Fibroblast of skin of abdomen (primary cell): ENCODE measurements at regions not wholly inside any gene's neighbourhood (a gene's known extent, or its start where the extent isn't known, plus 50 kb on each side); places are given as distances from the start of the nearest gene placed in this dataset.

Source experiments
- DNase-seq: peaks from one replicate; pipeline ENCODE4 v3.0.0-alpha.2; 2013

DNA sequence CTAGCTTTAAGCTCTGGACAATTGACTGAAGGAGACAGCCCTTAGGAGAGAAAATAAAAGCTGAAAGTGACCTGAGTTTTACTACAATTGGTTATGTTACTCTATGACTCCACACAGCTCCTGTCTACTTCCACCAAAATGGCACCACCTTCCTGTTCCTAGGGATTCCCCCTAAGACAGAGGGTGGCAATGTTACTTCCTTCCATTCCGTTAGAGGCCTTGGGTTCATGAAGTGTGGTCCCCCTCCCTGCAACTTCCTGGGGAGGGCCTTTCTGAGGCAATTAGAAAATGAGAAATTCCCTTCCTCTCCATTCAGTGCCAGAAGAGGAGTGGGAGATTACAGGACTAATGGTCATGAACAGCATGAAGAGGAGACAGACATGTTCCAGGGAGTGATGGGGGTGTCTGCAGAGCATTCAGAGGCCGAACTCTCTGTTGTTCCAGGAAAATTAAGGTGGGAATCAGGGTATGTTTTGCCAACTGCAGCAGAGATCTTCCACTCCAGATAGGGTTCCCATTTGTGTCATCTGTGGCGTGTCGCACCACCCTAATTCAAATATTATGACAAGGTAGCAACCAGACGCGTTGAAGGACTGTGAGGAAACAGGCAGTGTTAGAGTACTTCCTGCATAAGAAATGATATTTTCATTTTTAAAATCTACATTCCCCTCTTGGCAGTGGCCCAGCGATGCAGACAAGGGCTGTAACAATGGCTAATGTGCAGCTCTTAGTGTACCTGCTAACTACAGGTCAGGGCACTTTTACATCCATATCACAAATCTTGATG is 53.1 kb upstream of the TRIM67 start:
- no peak for DNase-seq

DNA sequence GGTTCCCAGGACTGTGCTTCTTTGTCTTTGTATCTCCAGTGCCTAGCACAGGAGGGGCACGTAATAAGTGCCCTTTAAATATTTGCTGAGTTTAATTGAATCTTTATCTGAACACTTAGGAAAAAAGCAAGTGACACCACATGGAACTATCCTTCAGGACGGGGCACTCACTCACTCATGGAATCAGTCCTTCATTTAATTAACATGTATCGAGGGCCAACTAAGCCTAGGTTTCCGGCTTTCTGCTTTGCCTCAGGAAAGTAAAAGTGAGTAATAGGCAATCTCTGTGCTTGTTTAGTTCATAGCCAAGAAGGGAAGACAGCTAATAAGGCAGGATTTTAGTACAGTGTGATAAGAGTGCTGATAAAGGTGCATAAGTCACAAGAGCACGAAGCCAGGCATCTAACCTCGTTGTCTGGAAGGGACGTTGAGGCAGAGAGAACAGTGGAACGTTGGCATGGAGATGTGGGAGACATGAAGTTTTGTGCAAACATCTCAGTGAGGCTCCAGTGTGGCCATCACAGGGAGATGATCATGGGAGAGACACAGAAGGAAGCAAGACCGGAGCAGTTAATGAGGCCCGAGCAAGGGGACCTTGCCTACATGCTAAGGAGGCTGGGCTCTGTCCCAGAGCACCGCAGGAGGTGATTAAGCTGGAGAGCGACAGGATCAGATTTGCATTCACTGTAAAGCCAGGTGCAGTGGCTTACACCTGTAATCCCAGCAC is 54.1 kb upstream of the TRIM67 start:
- DNase-seq: no peak

DNA sequence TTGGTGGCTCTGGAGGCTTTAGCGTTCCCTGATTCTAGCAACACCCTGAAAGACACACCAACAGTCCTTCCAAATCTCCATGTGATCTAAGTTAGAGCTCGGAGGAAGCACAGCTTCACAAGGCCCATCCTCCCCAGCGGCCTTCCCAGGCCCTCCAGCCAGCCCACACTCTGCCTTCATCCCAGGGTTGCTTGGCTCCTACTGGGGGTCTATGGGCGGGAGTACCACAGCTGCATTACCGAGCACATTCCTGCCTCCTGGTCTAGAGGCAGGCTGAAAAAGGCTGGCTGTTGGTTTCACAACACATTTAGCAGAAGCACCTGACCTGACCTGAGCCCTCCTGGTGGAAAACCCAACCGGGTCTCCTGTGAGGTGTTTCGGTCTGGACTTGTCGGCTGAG is 54.7 kb upstream of the TRIM67 start:
- DNase-seq: no peak

DNA sequence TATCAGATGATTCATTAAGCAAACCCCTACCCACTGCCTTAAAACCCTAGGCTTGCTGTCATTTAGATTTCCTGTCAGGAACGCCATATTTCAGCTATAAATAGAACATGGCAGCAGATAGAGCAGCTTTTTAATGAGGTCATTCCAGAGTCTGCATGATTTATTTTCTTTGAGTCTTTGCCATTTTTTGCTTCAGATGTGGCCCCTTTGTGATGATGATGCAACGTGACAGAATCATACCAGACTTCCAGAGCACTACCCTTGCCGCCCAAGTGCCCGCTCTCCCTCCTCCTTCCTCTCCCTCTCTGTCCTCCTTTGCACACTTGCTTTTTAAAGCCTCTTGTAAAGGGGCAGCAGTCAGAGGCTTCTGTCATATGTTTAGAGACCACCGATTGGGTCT is 55.5 kb upstream of the TRIM67 start:
- peak; percentile 87 for DNase-seq

DNA sequence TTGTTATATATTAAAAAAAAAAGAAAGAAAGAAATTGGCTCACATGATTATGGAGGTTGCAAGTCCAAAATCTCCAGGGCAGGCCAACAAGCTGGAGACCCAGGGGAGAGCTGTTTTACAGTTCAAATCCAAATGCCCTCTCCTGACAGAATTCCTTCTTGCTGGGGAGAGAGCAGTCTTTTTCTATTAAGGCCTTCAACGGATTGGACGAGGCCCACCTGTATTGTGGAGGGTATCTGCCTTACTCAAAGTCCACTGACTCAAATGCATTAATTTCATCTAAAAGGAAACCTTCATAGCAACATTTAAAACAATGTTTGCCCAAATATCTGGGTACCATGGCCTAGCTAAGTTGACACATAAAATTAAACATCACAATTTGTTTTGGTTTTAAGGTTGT is 56.9 kb upstream of the TRIM67 start:
- DNase-seq: no peak

DNA sequence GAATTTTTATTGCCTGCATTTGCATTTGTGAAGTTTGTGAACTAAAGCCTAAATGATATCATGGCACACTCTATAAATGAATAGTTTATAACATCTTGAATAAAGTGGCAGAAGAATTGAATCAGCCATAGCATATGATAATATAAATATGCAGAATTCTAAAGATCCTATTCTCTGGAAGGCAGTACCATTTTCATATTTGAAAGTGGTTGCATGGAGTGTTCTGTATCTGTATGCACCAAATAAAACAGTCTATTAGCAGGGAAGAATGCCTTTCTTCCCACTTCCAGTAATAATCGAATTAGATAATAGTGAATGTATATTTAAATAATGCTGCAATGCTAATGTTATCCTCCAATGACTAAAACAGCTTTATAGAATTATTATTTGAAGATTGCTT is 57.9 kb upstream of the TRIM67 start:
- no peak for DNase-seq

DNA sequence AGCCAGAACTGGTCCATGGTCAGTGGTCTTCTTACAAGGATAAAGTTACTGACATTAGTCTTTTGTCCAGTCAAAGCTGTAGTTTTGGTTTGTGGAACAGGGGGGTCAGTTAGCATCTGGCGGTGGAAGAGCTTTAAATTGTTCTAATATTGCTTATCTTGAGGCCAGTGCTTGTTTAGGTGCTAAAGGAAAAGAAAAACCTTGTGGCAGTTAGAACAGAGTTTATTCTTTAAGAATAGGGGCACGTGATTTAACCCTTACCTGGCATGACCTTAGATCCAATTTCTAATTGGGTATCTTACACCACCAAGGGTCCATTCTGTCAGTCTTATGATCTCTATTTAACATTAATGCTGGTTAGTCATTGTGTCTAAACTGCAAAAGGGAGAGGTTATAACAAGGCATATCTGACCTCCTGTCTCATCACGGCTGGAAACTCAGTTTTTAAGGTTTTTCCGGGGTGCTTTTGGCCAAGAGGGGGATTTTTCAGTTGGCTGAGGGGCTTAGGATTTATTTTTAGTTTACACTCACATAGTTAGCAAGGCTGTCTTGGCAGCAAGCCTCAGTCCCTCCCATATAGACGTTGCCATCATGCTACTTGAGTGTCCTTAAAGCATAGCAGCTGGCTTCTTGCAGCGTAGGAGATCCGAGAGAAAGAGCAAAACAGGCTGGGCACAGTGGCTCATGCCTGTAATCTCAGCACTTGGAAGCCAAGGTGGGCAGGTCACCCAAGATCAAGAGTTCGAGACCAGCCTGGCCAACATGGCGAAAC is 60.1 kb upstream of the FAM89A start:
- DNase-seq: no peak

DNA sequence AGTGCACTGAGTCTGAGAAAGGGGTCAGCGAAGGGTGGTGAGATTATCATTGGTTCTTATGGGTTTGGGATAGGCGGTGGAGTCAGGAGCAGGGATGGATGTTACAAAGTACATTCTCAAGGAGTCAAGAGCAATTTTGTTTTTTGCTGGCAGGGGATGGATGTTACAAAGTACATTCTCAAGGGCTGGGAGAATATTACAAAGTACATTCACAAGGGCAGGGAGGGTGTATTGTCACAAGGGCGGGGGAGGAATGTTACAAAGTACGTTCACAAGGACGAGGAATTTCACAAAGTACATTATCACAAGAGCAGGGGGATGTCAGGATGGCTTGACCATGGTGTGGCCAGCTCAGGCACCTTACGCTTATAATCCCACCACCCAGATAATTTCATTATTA is 59.3 kb upstream of the FAM89A start:
- DNase-seq: no peak

DNA sequence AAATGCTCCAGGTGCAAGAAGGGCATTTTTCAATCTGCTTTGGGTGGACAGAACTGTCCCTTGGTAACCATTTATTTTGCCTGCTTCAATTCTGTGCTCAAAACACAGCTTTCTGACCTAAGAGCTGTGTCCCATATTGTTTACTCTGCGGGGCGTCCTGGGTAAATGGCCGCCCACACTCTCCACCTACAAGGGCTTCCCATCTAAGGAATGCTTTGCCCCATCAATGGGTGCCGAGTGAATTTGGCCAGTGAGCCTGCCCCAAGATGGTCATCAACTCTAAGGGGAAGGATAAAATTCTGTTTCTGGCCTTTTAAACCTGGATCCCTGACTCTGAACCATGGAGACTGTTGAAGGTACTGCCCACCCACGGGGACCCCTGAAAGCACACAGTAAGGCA is 55.5 kb upstream of the FAM89A start:
- DNase-seq: no peak

DNA sequence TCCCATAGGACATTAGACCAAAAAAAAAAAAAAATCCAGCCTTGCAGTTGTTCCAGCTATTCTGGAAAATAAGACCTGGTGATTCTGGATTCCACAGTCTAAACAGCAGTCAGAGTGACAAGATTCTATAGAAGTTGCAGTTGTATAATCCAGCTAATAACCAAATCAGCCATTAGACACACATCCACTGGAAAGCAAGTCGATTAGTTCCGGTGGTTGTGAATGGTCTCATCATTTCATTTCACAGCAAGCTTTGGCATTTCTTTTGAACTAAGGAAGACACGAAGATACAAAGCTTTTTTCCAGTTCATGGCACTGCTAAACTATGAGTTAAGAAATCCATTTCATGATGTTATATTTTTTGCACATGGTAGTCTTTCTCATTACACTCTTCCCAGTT is 54.4 kb upstream of the FAM89A start:
- no peak for DNase-seq

DNA sequence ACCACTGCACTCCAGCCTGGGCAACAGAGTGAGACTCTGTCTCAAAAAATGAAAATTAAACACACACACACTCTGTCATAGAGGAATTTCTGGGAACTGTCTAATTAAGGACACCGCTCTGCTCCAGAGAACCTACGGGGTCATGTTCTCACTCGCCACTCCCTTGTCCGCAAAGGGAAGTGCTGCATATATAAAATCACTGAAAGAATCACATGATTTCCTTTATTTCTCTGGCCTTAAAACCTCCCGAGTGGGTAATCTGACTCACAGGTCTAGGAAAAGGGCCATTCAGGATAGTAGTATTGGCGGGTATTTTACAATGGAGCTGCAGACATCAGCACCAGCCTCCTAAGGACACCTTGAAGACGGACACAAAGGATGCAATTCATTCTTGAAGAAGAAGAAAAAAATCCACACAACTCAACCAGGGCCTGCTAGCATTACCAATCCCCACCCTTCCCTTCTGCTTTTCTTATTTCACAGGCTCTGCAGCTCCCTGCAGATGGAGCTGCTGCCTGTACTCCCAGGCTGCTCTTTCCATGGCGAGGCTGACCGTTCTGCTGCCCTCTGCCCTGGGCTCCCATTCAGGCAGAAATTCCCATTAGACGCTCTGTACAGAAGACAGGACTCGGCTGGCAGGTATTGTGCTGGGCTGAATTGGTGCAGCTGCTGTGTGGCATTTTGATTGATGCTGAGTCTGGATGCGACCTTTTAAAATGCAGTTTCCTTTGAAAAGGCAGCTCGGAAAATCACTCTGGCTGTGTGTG is 53.3 kb upstream of the FAM89A start:
- DNase-seq: no peak

DNA sequence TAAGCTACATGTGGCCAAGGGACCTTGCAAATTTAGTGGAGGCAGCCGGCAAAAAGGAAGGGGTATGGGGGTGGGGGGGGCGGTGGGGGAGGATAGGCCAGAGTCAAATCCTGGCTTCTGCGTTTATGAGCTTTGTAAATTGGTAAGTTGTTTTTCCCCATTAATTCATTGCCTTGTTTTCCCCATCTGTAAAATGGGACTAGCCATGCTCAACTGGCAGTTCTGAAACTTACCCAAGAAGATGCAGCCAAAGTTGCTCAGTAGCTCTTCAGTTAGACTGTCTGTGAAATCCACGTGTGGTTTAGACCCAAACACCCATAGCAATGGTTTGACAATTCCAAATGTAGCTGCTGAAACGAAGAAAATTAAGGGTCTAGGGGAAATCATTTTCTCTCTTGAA is 52.3 kb upstream of the FAM89A start:
- DNase-seq: no peak

DNA sequence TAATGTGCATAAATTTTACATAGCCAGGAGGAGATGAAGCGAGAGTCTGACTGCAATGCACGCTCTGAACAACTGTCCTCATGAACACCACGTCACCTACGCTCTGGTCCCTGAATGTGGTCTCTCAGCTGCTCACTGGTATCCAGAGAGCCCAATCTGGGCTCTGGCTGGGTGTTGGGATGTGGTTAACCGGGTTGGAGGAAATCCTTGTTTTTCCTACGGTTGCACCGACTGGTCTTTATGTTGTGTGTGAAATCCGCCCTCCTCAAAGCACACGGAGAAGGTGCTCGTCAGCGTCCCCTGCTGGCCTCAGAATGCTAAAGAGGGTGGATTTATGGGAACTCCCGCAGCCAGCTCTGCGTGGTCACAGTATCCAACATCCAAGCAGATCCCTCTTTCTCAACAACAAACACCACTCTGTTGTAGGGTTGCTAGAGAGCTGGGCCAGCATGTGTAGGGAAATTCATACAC is 51.8 kb upstream of the FAM89A start:
- no peak for DNase-seq

DNA sequence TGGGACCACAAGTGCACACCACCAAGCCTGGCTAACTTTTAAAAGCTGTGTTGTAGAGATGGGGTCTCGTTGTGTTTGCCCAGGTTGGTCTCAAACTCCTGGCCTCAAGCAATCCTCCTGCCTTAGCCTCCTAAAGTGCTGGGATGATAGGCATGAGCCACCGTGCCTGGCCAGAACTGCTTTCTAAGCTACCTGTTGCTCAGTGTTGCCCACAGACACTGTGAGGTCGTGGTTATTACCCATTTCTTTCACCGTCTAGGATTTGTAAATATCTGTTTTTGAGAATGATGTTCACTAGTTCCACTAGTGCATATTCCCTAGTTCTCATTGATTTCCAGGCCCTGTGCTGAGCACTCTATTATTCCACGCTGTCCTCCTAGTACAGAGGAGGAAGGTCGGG is 51.4 kb upstream of the FAM89A start:
- no peak for DNase-seq
